NCI-H1105 (cell line): ENCODE measurements at regions not wholly inside any gene's neighbourhood (a gene's known extent, or its start where the extent isn't known, plus 50 kb on each side); places are given as distances from the start of the nearest gene placed in this dataset.

ENCODE experiments used
- DNase-seq: peaks from one replicate; lab custom pipeline; 2025; lab: John Stamatoyannopoulos, UW

GRCh38 chr14:51473808-51474565 lies 177.7 kb upstream of the FRMD6 start:
- no peak for DNase-seq

DNA sequence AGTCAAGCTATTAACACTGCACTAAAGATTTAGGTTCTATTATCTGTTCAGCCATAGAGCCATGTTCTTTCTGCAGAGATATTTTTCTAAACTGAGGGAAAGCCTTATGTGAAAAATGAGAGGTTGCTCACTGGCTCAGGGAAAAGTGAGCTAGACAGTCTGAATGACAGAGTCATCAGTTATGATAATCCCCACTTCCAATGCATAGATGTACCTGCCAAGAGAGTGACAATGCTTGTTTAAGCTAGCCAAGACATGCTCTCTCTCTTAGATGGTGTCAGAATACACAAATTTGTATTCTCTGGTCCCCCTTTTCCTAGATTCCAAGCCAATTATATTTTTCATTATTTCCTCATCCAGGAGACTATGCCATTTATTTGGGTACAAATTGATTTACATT lies 176.9 kb upstream of the FRMD6 start:
- no peak for DNase-seq

DNA sequence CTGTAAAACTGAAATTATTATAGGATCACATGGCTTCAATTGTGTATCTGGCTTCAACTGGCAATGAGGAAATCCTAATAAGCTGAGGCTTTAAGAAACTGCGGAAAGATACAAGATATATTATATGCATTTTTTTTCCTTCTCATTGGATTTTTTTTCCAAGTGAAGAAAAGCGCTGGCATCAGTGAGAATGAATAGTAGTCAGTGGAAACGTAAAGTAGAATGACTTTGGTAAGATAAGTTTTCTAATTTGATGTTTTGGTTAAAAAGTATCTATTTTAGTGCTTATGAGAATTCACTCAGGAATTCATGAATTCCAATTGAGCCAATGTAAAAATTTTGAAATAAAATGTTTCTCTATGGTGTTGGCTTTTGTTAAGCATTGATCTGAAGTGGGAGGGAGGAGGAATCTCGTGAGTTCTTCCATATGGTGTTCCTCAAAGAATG lies 173.5 kb upstream of the FRMD6 start:
- no peak for DNase-seq

DNA sequence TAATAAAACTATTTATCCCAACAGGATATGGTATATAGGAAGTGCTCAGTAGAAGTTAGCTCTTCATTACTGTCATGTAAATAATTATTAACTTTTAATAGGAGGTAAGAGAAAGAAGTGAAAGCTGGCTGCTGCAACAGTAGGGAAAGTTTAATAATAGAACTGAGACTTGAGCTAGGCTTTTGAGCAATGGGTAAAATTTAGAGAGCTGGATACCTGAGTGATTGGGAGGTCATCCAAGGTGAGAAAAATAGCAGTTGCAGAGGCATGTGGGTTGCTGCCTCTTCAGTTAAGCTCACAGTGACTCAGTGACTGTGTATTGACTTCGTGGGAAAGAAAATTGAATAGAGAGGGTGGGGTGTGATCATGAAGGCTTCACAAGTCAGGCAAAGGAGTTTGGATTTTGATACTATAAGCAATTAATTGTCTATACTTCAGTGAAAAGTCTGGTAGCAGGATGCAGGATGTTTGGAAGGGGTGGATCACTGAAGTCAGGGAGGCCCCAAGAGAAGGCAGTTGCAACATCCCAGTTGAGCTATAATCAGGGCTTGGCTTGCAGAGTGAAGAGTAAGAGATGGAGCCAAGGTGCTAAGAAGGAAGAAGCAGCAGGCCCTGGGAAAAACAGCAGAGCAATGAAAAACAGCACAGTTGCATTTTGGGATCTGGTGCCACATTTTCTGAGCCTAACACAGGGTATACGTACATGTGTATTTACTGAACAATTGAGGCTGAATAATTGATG lies 172.0 kb upstream of the FRMD6 start:
- no peak for DNase-seq

DNA sequence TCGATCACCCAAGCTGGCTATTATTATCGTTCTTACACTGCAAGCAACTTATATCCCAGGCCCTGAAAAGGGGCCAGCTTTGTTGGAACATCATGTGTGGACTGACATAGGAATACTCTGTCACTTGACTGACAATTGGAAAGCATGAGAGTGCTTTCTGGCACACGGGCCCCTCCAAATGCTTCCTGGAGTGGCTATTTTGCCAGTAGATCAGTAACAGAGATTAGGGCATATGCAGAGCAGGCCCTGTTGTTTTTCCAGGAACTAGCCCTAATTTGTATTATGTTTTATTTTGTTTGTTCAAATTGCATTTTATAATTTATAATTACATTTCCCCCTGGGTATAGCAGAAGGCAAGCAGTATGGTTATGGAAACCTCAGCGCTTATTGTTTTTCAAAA lies 170.1 kb upstream of the FRMD6 start:
- no peak for DNase-seq

DNA sequence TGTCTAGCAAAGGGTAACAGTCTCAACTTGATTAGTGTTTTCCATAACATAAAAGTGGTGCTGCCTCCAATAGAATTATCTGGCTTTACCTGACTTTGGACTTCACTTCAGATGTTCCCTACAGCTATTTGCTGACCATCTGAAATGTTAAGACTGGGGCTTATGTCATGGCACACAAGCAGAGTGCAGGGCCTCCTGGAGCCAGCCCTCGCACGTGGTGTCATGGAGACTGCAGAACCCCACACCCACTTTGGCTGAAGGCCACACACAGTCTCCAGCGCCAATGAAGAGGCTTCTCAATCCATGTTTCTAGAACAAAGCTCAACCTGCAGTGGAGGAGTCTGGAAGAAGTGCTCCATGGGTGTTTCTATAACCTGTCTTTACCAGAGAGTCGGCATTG lies 169.6 kb upstream of the FRMD6 start:
- DNase-seq = no peak

DNA sequence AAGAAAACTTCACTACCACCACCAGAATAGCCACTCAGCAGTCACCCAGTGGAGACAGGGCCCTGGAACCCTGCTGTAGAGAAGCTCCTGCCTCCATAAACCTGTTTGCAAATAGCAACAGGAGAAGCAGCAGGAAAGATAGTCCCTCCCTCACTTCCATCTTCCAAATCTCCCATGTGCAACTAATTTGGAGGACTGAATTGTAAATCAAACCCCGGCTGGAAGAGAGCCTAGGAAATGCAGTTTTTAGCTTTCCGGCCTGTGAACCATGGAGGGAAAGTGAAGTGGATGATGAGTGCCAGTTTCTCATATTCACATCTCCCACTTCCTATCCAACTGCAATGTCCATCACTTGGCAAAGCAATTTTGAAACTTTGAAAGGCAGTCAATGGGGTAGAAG lies 167.2 kb upstream of the FRMD6 start:
- DNase-seq = no peak

DNA sequence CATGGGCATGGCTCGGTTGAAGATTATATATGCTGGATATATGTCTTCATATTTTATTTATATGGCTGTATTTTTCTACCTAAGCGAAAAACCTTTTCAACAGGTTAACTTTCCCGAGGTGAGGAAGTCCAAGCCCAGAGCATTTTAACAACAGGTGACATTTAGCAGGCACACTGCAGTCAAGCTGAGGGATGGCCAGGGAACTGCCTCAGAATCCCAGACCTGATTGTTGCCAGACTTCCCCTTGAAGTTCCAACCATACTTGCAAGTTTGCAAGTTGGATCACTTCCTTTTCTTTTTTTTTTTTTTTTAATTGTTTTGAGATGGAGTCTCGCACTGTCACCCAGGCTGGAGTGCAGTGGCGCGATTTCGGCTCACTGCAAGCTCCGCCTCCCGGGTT lies 166.0 kb upstream of the FRMD6 start:
- DNase-seq = no peak

DNA sequence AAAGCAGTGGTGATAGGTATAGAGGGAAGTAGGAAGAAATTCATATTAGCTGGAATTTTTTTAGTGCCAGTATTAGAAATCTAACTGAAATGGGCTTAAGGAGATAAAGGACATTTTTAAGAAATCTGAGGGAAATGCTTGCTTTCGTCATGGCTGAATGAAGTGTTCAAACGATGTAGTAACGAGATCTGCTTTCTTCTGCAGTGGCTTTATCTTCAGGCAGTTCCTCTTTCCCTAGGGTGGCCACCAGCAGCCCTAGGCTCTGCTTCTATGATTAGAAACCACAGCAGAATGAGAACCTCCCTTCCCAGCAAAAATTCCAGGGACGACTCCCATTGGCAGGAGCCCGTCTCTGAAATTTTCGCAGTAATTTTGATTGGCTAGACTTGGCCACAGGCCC lies 163.9 kb upstream of the FRMD6 start:
- DNase-seq = no peak

DNA sequence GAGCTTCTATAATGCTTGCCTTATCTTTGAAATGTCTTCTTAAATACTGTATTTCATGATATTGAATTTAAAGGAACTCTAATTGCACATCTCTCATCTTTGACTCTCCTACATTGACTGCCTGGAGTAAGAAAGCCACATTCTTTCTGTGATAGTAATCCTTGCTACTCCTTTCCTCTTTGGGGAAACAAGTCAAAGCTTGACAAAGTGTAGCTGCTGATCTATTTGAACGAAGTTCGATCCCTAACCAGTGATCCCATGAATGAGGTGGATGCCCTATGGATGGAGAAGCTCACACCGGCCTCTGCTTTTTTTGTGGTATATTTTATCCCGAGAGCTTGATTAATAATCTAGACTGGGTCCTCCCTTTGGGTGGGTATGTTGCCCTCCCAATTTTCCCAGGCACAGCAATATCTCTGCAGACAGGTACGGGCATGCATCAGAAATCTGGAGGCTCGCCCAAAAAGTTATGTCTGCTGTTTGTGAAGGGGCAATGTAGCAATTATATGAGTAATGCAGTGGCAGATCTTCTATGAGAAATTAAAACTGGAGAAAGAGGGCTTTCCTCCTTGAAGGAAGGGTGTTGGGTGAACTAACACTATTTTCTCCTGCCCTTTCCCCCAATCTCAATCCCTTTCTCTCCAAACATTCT lies 163.0 kb upstream of the FRMD6 start:
- peak; percentile 42 for DNase-seq

DNA sequence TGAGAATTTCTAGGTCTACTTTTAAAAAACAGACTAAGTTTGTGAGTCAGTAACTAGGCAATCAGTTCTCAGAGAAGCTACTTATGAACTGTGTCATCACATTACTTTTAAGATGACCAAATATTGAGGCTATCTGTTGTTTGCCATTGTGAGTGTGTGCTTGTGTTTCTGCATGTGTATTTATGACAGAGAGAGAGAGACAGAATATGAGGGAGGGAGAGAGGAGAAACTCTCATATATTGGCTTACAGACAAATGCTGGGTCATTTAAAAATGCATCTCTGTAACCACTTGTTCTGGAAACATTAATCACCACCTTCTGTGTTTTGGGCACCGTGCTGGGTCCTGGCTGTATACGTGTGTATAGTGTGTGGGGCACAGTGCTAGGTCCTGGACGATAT lies 161.5 kb upstream of the FRMD6 start:
- DNase-seq = no peak

DNA sequence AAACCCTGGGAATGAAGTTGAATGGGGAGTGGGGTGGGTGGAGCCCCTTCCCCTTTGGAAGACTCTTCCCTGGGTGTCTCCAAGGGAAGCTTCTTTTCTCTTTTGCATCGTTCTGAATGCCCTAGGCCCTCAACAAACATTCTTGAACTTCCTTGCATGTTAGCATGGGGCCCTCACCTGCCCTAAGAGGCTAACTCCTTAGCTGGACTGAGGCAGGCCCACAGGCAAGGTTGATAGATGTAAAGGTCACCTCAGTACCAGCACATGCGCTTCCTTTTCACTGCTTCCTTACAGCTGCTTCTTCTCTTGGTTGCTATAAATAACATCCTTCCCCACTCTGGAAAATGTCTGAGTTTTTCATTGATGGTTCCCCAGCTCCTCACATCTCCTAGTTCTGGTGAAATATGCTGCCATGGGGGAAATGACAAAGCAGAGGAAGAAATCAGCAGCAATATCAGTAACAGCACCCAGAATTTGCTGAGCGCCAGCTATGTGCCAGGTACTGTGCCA lies 160.6 kb upstream of the FRMD6 start:
- DNase-seq = no peak

- no peak for DNase-seq
Measured at GRCh38 chr14:51491776-51492175, 159.9 kb upstream of the FRMD6 start.

DNA sequence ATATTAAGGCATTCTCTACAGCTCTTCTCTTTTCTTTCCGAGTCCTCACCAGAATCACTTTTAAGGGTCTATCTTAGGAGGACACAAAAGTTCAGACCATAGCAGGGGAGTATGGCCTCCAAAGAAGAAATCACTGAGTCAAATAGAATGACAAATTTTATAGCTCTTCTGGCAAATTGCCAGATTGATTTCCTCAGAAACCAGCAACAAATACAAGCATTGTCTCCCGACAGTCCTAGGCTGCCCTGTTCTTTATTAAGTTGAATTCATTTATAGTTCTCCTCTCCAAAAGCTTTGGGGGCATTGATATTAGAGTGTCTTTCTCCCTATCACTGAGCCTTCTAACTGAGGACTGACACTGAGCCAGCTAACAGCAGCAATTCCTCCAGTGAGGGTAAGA lies 156.4 kb upstream of the FRMD6 start:
- no peak for DNase-seq

DNA sequence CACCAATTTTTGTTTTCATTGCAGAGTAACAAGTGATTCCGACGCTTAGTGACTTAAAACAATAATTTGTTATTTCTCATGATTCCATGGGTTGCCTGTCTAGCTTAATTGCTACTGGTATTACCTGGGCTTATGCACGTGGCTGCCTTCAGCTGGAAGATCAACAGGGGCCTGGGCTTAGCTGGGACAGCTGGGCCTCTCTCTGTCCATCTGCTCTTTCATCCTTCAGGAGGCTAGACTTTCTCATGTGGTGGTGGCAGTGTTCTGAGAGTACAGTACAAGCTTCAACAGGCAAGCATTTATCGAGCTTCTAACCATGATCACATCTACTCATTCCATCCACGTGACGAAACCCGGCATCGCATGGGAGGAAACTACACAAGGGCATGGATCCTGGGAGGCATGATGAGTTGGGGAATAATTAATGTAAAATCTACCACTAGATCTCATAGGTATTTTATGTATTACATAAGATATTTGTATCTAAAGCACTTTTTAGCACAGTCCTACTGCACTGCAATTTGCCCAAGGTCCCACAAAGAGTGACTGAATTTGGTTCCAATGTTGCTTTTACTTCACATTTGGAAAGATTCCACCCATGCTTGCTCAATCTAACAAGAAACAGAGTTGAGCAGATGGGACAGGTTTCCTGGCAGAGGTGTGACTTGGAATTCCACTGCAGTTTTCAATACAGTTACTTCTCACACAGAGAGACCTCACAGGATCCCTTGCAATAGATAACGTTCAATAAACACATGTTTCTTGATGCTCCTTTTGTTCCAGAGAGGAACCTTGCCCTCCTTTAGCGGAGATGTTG lies 153.1 kb upstream of the FRMD6 start:
- DNase-seq = no peak

- DNase-seq = no peak
Measured at GRCh38 chr14:51500776-51501175, 150.9 kb upstream of the FRMD6 start.

GRCh38 chr14:51501746-51502145 lies 150.0 kb upstream of the FRMD6 start:
- DNase-seq = no peak

DNA sequence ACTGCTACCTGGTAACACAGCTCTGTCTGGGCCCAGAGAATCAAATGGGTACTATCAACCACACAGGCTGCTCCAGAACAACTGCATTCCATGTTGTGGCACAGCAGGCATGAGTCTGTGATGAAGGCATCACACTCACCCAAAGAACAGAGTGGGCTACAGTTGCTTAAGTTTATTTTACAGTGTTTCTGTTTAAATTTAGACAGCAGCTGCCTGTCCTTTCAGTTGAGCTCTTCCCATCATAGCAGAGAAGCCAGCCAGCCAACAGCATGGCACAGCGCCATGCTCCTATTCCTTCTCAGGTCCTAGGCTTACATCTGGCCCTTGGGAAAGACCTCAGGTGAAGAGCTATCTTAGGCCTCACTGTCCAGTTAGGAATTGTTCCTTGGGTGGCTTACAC lies 147.0 kb upstream of the FRMD6 start:
- no peak for DNase-seq

DNA sequence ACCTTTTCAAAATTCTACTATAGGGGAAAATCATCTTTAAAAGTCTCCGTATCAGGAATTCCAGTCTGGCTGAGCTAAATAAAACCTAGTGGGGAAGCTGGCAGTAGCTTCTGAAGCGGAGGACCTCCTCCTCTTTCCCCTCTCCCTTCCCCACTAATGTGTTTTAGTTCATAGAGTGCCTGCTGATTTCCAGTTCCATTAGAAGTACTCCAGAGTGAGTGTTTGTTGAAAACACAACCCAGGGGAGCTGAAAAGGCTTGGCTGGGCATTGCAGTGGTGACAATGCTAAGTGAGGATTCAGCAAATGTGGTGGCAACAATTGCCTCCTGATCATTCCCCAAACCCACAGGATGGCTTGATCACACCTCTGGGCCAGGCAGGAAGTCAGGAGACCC lies 144.2 kb upstream of the FRMD6 start:
- peak; percentile 72 for DNase-seq

GRCh38 chr14:51507906-51508511 lies 143.7 kb upstream of the FRMD6 start:
- peak; percentile 91 for DNase-seq

GRCh38 chr14:51511265-51511664 lies 140.4 kb upstream of the FRMD6 start:
- DNase-seq = no peak

GRCh38 chr14:51512316-51512715 lies 139.4 kb upstream of the FRMD6 start:
- DNase-seq = no peak
